NCI-H510A treated with DMSO at 0.1 percent for 48 hours (cell line): ENCODE measurements at regions not wholly inside any gene's neighbourhood (a gene's known extent, or its start where the extent isn't known, plus 50 kb on each side); places are given as distances from the start of the nearest gene placed in this dataset.

ENCODE experiments used
- DNase-seq: peaks from one replicate; lab custom pipeline; 2025; lab: John Stamatoyannopoulos, UW

DNA sequence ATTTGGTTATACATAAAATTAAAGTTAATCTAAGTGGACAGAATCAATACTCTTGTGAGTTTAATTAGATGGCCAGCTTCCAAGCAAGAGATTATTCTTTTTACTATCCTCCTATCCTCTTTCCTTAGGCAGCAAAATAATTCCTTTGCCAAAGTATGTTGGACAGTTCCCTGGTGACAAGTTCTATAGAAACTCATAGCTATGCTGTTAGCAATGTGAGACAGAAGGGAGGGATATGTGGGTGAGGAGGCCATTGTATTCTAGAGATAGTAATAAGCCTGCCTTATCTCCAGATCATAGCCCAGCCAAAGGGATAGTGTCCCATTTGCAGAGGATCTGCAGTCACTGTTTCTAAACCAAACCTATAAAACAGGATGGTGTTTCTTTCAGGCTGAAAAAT, 181.6 kb upstream of the HDAC9 start:
- no peak for DNase-seq

DNA sequence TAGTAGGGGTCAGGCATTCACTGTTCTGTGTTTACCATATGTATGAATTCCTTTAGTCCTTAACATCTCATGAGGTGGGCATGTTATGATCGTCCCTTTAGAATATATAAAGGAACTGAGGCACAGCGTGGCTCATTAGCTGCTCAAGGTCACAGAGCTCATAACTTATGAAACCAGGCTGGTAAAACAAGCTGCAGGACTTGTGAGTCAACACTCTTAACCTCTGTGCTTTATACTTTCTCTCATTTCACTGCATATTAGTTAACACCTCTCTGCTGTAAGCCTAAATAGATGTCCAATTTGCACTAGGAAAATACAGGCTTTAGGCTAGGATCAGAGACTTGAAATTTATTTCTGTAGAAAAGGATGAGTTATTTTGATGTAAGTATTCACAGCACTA, 180.3 kb upstream of the HDAC9 start:
- no peak for DNase-seq

DNA sequence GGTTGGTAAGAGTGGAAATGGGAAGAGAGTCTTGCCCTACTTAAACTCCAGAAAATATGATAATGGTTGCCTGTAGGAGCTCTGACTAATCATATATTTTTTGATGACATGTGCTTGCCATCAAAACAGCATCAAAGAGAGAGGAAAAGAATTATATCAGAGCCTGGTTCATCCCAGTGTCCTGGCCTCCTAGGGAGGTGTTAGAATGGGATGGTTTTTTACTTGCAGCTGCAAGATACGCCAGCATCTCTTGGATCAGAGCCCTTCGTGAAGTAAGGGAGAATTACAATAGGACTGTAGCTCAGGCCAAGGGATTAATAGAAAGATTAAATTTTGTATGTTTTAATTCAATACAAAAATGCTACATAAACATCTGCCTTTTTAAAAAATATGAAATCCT, 177.6 kb upstream of the HDAC9 start:
- DNase-seq = no peak

DNA sequence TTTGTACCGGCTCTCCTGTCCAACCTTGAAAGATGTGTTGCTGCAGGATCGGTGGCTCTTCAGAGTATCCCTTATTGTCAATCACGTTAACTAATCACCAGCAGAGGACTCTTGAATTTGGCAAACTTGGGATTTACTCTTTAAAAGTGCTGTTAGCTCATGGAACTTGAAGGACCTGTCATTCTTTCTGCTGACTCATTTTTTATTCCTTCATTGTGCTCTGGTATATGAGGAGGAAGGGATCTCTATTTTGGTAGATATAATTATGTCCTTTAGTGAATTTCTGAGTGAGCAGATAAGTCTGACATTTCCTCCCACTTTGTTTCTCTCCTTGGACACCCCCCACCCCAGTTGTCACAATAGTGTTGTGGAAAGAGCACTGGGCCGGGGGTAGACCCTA, 175.1 kb upstream of the HDAC9 start:
- DNase-seq = no peak

DNA sequence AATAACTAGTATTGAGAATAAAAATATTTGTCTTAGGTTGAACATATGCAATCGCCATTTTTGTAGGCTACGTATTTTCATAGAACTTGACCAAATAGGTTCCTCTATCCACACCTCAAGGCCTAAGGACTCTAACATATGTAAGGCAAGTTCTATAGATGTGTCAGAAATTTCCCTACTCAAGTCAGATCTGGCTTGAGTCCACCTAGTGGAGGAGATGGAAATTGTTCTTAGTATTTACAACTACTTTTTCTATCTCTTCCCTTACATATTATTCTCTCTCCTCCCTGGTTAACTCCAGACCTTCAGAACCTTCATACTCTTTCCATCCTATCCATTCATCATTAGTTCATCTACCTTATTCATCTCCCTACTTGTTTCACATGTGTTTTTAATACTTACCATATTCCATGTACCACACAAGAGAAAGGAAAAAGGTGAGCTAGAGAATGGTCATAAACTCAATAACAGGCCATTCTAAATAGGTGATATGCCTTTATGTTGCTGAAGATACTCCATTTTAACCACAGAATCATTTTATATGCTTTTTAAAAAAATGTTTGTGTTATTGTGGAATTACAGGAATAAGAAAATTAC, 174.5 kb upstream of the HDAC9 start:
- DNase-seq = peak; percentile 2

DNA sequence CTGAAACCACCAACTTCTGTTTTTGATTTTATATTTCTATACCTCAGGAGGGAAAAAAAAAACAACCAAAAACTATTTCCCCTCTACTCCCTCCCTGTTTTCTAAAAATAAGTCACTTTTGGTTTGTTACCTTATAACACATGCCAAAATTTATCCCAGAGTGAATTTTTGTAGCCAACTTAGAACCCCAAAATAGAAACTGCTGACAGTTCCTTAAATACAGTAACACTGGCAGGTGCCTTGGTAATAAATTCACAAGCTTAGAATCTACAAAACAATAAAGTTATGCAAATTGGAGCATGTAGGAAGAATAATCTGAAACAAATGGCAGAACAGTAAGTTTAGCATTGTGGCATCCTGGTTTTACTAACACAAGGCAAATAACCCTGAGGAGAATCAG, 165.0 kb upstream of the HDAC9 start:
- no peak for DNase-seq

DNA sequence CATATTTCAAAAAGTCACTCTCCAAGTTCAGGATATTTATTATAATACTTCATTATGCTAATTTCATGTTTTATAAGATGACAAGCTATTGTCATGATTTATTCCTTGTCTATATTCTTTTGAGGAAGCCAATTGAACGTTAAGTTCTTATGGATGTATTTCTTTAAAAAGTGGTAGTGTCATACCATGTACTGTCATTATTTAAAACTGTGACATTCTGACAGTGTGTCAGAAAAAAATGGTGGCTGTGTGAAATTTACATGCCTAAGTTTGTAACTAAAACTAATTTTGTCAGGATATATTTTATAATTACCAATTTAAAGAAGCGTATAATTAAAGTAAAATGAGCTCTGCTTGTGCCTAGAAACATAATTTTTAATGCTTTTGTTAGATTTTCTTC, 158.9 kb upstream of the HDAC9 start:
- no peak for DNase-seq

DNA sequence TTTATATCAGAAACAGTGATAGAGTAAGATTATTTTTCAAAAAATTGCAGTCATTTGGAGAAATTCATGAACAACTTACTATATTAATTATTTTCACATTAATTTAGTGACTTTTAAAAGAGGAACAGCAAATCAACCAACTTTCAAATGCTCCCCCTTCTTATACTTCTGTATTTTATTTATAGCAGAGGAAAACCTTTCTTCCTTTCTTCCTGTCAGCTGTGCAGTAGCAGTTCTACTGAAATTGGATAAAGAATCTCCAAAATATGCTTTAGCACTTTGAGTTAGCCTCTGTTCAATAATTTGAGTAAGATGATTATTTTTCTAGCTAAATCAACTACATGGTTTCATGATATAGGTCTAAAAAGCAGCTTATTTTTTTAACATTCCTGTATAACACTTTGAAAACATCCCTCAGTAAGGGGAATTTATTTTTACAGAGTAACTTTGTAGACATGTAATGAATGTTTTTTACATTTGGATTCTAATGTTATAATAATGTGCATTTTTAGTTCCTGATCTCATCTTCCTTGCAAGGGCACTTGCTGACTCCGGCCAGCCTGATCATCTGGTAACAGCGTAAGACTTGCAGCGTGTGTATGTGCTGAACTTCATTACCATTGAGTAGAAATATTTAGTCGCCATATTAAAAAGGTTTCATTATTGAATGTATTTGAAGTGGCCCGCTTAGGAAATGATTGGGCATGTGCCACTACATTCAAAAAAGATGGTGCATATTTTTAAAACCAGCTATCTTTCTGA, 158.3 kb upstream of the HDAC9 start:
- DNase-seq = no peak

DNA sequence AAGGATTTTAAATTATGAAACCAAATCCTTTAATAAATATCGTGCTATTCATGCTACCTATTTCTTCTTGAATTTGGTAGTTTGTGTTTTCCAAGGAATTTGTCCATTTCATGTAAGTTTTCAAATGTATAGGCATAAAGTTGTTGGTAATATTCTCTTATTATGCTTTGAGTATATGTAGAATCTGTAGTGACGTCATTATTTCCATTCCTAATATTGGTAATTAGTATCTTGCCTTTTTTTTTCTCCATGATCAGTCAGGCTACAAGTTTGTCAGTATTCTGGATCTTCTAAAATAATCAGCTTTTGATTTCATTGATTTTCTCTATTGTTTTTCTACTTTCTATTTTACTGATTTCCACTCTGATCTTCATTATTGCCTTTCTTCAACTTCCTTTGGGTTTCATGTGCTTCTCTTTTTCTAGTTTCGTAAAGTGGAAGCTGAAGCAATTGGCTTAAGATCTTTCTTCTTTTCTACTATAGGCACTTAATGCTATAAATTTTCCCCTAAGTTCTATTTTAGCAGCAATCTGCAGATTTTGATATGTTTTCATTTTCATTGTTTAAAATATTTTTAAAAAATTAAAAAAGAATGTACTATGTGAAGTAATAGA, 156.5 kb upstream of the HDAC9 start:
- DNase-seq = no peak

DNA sequence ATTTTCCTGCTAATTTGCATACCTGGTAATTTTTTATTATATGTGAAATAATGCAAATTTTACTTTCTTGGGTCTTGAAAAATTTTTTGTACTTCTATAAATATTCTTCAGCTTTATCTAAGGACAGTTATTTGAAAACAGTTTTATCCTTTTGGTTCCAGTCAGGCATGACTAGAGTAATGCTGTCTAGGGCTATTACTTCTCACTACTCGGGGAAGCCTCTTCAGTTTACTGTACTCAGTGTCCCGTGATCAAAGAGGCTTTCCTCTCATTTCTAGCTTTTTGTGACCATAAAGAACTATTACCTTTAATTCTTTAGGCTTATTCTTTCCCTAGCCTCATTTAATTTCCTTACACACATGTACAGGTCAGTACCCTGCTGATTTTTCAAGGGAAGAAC, 153.8 kb upstream of the HDAC9 start:
- no peak for DNase-seq

DNA sequence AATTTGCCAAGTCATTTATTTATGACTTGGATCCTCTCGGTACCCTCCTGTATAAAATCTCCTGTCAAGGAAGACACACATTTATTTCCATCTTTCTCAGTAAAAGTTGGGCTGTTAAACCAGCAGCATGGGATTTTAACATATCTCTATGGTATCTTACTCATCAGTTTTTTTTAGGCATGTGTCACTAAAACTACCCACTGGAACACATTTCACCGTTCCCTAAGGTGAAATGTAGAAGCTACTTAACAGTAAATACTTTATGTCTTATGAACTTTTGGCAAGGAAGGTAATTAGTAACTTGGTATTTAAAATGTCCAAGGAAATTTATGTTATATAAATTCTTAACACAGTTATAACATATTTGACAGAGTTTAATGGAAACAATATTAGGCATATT, 152.5 kb upstream of the HDAC9 start:
- DNase-seq = no peak

DNA sequence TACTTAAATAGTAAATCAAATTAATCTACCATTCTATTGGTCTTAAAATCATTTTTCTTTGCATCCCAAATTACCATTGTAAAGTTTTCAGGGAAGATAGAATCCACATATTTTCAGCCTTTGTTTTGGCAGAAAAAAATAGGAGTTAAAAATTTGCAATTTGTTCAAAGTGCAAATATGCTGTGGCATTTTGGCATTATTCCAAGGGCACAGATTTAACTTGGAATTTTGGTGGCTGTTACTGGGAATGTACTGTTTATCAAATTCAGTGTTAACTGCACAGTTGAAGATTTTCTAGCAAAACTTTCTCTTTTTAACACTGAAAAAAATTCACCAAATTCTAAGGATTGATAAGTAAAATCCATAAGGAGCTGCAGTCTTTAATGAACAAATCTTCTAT, 151.0 kb upstream of the HDAC9 start:
- no peak for DNase-seq

DNA sequence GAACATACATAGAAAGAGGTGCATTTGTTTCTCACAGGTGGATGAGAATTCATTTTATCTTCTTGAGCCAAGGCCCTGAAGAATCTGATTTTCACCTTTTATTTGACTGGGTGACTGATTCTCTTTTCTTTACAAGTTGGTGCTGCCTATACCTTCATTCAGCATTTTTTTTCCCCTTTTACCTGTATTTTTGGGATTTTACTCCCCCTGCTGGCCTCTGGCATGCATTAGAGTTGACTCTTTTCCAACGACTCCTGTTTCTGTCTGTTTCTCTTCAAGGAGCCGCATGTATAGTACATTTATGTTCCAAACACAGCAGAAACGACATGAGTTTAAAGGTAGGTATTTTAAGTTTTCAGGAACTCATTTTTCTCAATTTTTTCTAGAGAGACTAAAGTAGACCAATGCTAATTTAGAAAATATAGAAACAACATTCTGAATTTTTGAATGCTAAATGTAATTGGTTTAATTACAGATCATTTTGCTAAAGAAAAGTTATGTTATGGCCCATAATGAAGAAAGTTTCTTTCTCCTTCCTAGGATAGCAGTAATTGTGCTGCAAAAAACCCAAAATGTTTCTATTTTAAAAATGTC, 149.8 kb upstream of the HDAC9 start:
- DNase-seq = peak; percentile 20

DNA sequence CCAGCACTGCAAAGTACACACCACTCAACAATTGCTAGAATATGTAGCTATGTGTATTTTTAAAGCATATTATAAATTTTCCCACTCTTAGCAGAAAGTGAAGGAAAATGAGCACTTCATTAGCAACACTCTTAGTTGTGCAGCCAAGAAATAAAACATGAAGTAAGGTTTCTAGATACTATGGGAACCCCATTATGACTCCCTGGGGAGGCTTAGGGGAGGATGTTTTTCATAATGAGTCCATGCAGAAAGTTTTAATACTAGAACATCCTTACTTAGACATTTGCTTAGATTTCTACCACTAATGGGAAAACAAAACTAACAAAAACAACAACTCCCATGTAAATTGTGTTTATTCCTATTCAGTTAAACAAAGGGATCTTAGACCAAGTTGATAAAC, 148.4 kb upstream of the HDAC9 start:
- DNase-seq = no peak

DNA sequence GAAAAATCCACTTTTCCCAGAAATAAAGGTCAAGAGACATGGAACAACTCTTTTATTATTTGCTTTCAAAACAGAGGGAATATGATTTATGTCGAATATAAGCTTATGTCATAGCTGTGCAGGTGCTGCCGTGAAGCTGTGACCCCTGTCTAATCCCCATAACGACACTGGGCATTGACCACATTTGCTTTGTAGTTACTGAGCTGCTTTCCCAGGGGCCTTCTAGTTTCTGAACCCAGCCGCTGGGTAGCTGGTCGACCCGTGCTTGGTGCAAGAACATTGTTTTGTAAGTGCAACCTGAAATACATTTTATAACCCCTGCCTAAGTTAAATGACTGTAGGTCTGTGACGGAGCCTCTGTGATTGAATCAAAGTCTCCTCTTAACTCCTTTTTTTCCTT, 144.9 kb upstream of the HDAC9 start:
- no peak for DNase-seq

DNA sequence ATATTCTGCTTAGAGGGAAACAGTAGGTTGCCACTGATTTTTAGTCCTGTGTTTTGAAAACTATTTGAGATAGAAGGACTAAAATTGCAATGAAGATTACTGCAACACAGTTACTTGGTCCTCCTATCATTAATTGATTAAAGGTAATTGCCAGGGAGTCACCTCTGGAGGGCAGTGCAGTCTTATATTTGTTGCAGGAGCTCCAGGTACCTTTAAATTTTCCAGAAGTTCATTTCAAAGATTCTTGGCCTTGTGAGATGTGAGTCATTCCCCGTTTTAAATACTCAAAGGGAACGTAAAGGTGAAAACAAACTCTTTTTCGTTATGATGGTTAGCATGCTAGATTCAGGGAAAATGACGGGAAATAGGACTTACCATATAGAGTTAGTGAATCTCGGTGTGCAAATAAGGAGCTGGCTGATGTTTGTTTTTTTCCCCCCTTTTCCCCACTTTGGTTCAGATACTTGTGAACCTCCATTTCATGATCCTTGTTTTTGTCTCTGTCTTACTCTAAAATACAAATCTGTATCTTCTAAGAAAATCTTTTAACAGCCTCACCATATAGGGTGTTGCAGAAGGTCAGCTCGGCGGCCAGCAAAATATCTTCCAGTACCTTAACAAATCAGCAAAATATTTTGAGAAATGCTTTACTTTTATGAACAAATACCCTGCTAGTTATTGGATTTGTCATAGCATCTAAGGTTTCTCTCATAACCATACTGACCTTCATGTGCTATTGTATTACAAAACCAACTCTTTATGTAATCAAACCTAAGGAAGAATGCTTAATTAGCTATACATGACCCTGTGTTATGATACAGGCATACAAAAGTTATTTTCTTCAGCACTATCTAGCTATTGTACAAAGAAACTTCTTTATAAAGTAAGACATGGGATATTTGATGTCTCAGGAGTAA, 143.0 kb upstream of the HDAC9 start:
- peak; percentile 47 for DNase-seq

DNA sequence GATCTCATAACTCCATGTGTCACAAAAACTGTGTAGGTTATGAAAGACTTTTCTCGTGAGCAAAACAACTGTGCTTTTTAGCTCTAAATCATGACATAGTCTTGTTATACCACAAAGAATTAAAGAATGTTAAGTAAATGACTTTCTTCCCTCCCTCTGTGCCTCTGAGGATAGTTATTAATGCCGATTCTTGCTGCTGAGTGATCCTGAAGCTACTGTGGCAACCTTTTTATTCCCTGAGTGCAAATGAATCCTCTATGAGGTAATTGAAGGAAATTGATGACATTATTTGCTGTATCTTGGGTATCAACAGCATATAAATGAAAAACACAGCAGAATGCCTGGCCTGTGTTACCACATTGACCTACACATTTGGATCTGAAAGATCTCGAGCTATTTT, 142.2 kb upstream of the HDAC9 start:
- no peak for DNase-seq

DNA sequence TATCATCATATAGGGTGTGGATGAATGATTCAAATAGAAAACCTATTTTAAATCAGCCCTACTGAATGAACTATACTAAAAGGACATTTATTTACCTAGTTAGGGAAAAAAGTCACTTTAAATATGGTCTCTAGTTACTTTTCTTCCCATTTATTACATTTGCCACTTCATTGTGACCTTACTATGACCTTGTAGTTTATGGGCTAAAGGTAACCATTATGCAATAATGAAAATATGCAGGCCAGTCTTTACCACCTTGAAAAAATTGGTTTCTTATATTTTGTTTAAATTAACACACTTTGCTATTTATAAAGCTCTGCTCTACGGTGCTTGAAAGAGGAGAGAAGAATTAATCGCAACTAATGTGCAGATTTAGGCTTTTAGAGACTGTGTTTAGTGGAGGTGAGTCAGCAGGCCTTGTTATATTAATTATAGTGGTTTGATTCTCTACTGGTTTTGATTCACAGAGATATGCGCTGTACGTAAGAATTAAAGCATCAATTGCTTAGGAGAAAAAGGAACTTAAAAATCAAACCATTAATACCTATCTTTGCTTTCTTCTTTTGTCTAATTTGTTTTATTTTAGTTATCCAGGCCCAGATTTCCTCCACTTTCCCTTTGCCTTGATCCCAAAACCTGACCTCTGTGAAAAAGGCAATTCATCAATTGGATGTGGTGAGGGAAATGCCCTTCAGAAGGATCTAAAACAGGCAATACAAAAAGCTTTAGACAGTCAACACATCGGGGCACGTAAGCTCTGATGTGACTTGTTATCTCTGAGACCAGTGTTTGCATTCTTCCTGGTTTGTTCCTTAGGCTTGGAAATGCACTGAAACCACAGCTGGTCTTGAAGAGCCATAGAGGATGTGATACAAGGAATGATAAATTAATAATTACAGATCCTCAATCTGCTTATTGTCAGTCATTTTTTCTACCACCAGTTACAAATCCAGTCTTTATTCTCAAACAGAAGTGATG, 141.2 kb upstream of the HDAC9 start:
- no peak for DNase-seq

DNA sequence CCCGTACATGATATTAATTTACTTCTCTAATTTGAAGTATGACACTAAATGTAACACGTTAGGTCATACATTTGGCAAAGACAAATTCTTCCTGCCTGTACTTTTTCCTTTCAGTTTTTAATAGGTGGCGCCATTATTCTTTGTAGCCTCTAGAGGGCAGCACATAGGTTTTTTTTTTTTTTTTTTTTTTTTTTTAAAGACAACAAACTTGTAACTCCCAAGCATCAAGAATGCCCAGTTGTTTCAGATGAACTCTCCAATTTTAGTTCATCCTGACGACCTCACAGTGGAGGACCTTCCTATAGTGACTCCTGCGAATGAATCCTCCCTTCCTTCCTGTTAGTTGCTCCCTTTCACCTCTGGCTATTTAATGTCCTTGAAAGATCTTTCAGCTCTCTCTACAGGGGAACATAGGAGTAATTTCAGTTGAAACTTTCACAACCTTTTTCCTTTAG, 139.3 kb upstream of the HDAC9 start:
- peak; percentile 48 for DNase-seq

DNA sequence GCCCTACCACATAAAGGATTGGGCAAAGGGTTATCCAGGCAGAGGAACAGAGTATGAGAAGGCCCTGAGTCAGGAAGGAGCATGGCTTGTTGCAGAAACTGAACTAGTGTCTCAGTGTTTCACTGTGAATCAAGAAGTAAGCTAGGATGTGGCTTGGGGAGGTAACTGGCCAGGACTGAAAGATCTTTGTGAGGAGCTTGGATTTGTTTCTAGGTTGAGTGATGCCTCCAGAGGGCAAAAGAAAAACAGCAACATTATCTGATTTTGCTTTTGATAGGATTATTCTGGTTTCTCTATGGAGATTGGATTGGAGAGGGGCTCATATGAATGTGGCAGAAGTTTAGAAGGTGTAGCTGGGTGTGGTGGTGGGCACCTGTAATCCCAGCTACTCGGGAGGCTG, 137.9 kb upstream of the HDAC9 start:
- DNase-seq = no peak

DNA sequence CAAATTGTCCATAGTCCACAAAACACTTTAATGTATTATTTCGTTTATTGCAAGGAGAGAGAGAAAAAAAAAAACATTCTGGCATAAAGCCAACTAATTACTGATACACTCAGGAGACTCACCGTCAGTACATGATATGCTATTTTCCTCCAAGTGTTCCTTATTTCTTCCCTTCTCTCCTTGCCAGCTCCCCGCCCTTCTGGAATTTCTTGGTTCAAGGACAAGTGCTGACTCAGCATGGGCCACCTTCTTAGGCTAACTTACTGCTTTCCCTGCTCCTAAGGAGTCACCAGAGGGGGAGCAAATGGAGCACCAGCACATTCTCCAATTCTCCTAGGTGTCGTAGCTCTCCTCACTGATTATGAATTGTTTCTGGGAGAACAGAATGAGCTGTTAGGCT, 133.8 kb upstream of the HDAC9 start:
- DNase-seq = no peak
